ENCODE measurements at regions not wholly inside any gene's neighbourhood (a gene's known extent, or its start where the extent isn't known, plus 50 kb on each side); places are given as distances from the start of the nearest gene placed in this dataset.
"Not testable (repeated sequence)": the region's sequence is repeated elsewhere in the genome, so short reads cannot be mapped to it uniquely, and the experiment has no call there.

- Histone ChIP-seq H3K4me1 (ENCODE audit: control insufficient read depth, insufficient read depth, low read length) (no peaks in the 10 kb centered on the region), H3K36me3 (ENCODE audit: insufficient read depth, low read length) (no peaks in the 10 kb centered on the region), H3K4me3 (ENCODE audit: low read length) (no peak overlapping the region), H3K4me2 (ENCODE audit: low read length) (no peak overlapping the region), H3K9me3 (replicated peaks; ENCODE audit: low read length) (no peaks in the 10 kb centered on the region), H3K9ac (ENCODE audit: low read depth, low read length) (no peak overlapping the region), H3K27me3 (ENCODE audit: control insufficient read depth, insufficient read depth, low read length) (no peaks in the 10 kb centered on the region)
Measured at GRCh38 chr6:147674099-147674498, 165.6 kb downstream of the SAMD5 start.

GRCh38 chr6:147674794-147675193 is 166.3 kb downstream of the SAMD5 start:
- H3K9me3 ChIP-seq (replicated peaks; ENCODE audit: low read length), result no peaks in the 10 kb centered on the region
- no peaks in the 10 kb centered on the region for H3K36me3 ChIP-seq (ENCODE audit: insufficient read depth, low read length)
- no peaks in the 10 kb centered on the region for H3K27me3 ChIP-seq (ENCODE audit: control insufficient read depth, insufficient read depth, low read length)
- H3K9ac ChIP-seq (ENCODE audit: low read depth, low read length), result no peak overlapping the region
- no peak overlapping the region for H3K4me3 ChIP-seq (ENCODE audit: low read length)
- H3K4me1 ChIP-seq (ENCODE audit: control insufficient read depth, insufficient read depth, low read length), result no peaks in the 10 kb centered on the region
- no peak overlapping the region for H3K4me2 ChIP-seq (ENCODE audit: low read length)

GRCh38 chr6:147675281-147675680 is 166.8 kb downstream of the SAMD5 start:
- Histone ChIP-seq H3K4me2 (ENCODE audit: low read length) (no peak overlapping the region), H3K4me3 (ENCODE audit: low read length) (no peak overlapping the region), H3K4me1 (ENCODE audit: control insufficient read depth, insufficient read depth, low read length) (no peaks in the 10 kb centered on the region), H3K27me3 (ENCODE audit: control insufficient read depth, insufficient read depth, low read length) (no peaks in the 10 kb centered on the region), H3K9ac (ENCODE audit: low read depth, low read length) (no peak overlapping the region), H3K36me3 (ENCODE audit: insufficient read depth, low read length) (no peaks in the 10 kb centered on the region), H3K9me3 (replicated peaks; ENCODE audit: low read length) (no peaks in the 10 kb centered on the region)

- Histone ChIP-seq H3K4me3 (ENCODE audit: low read length) (no peak overlapping the region), H3K27me3 (ENCODE audit: control insufficient read depth, insufficient read depth, low read length) (no peaks in the 10 kb centered on the region), H3K4me1 (ENCODE audit: control insufficient read depth, insufficient read depth, low read length) (no peaks in the 10 kb centered on the region), H3K9me3 (replicated peaks; ENCODE audit: low read length) (no peaks in the 10 kb centered on the region), H3K9ac (ENCODE audit: low read depth, low read length) (no peak overlapping the region), H3K4me2 (ENCODE audit: low read length) (no peak overlapping the region), H3K36me3 (ENCODE audit: insufficient read depth, low read length) (no peaks in the 10 kb centered on the region)
Measured at GRCh38 chr6:147676495-147677199, 168.2 kb downstream of the SAMD5 start.

GRCh38 chr6:147677647-147678046 is 169.2 kb downstream of the SAMD5 start:
- no peaks in the 10 kb centered on the region for H3K9me3 ChIP-seq (replicated peaks; ENCODE audit: low read length)
- no peak overlapping the region for H3K4me3 ChIP-seq (ENCODE audit: low read length)
- H3K27me3 ChIP-seq (ENCODE audit: control insufficient read depth, insufficient read depth, low read length), result no peaks in the 10 kb centered on the region
- no peak overlapping the region for H3K9ac ChIP-seq (ENCODE audit: low read depth, low read length)
- H3K36me3 ChIP-seq (ENCODE audit: insufficient read depth, low read length), result no peaks in the 10 kb centered on the region
- H3K4me2 ChIP-seq (ENCODE audit: low read length), result no peak overlapping the region
- H3K4me1 ChIP-seq (ENCODE audit: control insufficient read depth, insufficient read depth, low read length), result no peaks in the 10 kb centered on the region

- Histone ChIP-seq H3K27me3 (ENCODE audit: control insufficient read depth, insufficient read depth, low read length) (no peaks in the 10 kb centered on the region), H3K4me1 (ENCODE audit: control insufficient read depth, insufficient read depth, low read length) (no peaks in the 10 kb centered on the region), H3K4me3 (ENCODE audit: low read length) (no peak overlapping the region), H3K4me2 (ENCODE audit: low read length) (no peak overlapping the region), H3K9me3 (replicated peaks; ENCODE audit: low read length) (no peaks in the 10 kb centered on the region), H3K36me3 (ENCODE audit: insufficient read depth, low read length) (no peaks in the 10 kb centered on the region), H3K9ac (ENCODE audit: low read depth, low read length) (no peak overlapping the region)
Measured at GRCh38 chr6:147678253-147678652, 169.8 kb downstream of the SAMD5 start.

- H3K36me3 ChIP-seq (ENCODE audit: insufficient read depth, low read length), result no peaks in the 10 kb centered on the region
- H3K4me3 ChIP-seq (ENCODE audit: low read length), result no peak overlapping the region
Measured at GRCh38 chr6:147684906-147685305, 176.4 kb downstream of the SAMD5 start.

GRCh38 chr6:147689398-147689797 is 180.9 kb downstream of the SAMD5 start:
- Histone ChIP-seq H3K36me3 (ENCODE audit: insufficient read depth, low read length) (no peaks in the 10 kb centered on the region), H3K9me3 (replicated peaks; ENCODE audit: low read length) (no peaks in the 10 kb centered on the region), H3K9ac (ENCODE audit: low read depth, low read length) (no peak overlapping the region), H3K4me2 (ENCODE audit: low read length) (no peak overlapping the region), H3K27me3 (ENCODE audit: control insufficient read depth, insufficient read depth, low read length) (no peaks in the 10 kb centered on the region), H3K4me3 (ENCODE audit: low read length) (no peak overlapping the region), H3K4me1 (ENCODE audit: control insufficient read depth, insufficient read depth, low read length) (peaks cover 5% of the 10 kb centered on the region)

More at GRCh38 chr6:147684906-147685305, 176.4 kb downstream of the SAMD5 start:
- Histone ChIP-seq H3K4me1 (ENCODE audit: control insufficient read depth, insufficient read depth, low read length) (peaks cover 5% of the 10 kb centered on the region), H3K27me3 (ENCODE audit: control insufficient read depth, insufficient read depth, low read length) (no peaks in the 10 kb centered on the region), H3K9me3 (replicated peaks; ENCODE audit: low read length) (no peaks in the 10 kb centered on the region), H3K9ac (ENCODE audit: low read depth, low read length) (no peak overlapping the region), H3K4me2 (ENCODE audit: low read length) (no peak overlapping the region)

- H3K9ac ChIP-seq (ENCODE audit: low read depth, low read length), result no peak overlapping the region
- H3K4me1 ChIP-seq (ENCODE audit: control insufficient read depth, insufficient read depth, low read length), result peaks cover 5% of the 10 kb centered on the region
- no peaks in the 10 kb centered on the region for H3K27me3 ChIP-seq (ENCODE audit: control insufficient read depth, insufficient read depth, low read length)
- H3K4me3 ChIP-seq (ENCODE audit: low read length), result no peak overlapping the region
- no peaks in the 10 kb centered on the region for H3K9me3 ChIP-seq (replicated peaks; ENCODE audit: low read length)
- H3K4me2 ChIP-seq (ENCODE audit: low read length), result no peak overlapping the region
- no peaks in the 10 kb centered on the region for H3K36me3 ChIP-seq (ENCODE audit: insufficient read depth, low read length)
Measured at GRCh38 chr6:147691446-147691845, 183.0 kb downstream of the SAMD5 start.

GRCh38 chr6:147693181-147693580 is 184.7 kb downstream of the SAMD5 start:
- no peak overlapping the region for H3K9ac ChIP-seq (ENCODE audit: low read depth, low read length)
- H3K27me3 ChIP-seq (ENCODE audit: control insufficient read depth, insufficient read depth, low read length), result no peaks in the 10 kb centered on the region
- H3K4me2 ChIP-seq (ENCODE audit: low read length), result no peak overlapping the region
- no peaks in the 10 kb centered on the region for H3K9me3 ChIP-seq (replicated peaks; ENCODE audit: low read length)
- H3K4me1 ChIP-seq (ENCODE audit: control insufficient read depth, insufficient read depth, low read length), result peaks cover 5% of the 10 kb centered on the region
- no peak overlapping the region for H3K4me3 ChIP-seq (ENCODE audit: low read length)
- no peaks in the 10 kb centered on the region for H3K36me3 ChIP-seq (ENCODE audit: insufficient read depth, low read length)

GRCh38 chr6:147694556-147694955 is 186.1 kb downstream of the SAMD5 start:
- H3K4me1 ChIP-seq (ENCODE audit: control insufficient read depth, insufficient read depth, low read length); H3K4me2 ChIP-seq (ENCODE audit: low read length); H3K4me3 ChIP-seq (ENCODE audit: low read length); H3K9me3 ChIP-seq (replicated peaks; ENCODE audit: low read length); H3K9ac ChIP-seq (ENCODE audit: low read depth, low read length); H3K36me3 ChIP-seq (ENCODE audit: insufficient read depth, low read length); H3K27me3 ChIP-seq (ENCODE audit: control insufficient read depth, insufficient read depth, low read length): not testable (repeated sequence)

GRCh38 chr6:147695819-147696218 is 187.3 kb downstream of the SAMD5 start:
- Histone ChIP-seq H3K4me3 (ENCODE audit: low read length) (no peak overlapping the region), H3K4me1 (ENCODE audit: control insufficient read depth, insufficient read depth, low read length) (peaks cover 18% of the 10 kb centered on the region), H3K4me2 (ENCODE audit: low read length) (no peak overlapping the region), H3K36me3 (ENCODE audit: insufficient read depth, low read length) (no peaks in the 10 kb centered on the region), H3K9ac (ENCODE audit: low read depth, low read length) (no peak overlapping the region), H3K9me3 (replicated peaks; ENCODE audit: low read length) (no peaks in the 10 kb centered on the region), H3K27me3 (ENCODE audit: control insufficient read depth, insufficient read depth, low read length) (no peaks in the 10 kb centered on the region)
